ENCODE measurements at regions not wholly inside any gene's neighbourhood (a gene's known extent, or its start where the extent isn't known, plus 50 kb on each side); places are given as distances from the start of the nearest gene placed in this dataset.

DNA sequence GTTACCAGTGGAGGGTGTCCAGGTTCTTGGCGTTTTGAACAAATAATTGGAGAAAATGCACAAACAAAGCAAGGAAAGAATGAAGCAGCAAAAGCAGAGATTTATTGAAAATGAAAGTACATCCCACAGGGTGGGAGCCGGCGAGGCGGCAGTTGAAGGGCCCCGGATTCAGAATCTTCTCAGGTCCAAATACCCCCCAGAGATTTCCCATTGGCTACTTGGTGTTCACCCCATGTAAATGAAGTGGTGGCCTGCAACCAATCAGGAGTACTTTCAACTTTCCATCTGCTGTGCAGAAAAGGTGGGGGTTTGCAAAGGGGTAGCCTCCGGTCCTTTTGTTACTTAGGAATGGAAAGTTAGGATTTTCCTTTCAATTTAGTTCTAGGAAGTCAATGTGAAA is 1447.0 kb downstream of the C4orf33 start:
- TF ChIP-seq, protein P1, sequence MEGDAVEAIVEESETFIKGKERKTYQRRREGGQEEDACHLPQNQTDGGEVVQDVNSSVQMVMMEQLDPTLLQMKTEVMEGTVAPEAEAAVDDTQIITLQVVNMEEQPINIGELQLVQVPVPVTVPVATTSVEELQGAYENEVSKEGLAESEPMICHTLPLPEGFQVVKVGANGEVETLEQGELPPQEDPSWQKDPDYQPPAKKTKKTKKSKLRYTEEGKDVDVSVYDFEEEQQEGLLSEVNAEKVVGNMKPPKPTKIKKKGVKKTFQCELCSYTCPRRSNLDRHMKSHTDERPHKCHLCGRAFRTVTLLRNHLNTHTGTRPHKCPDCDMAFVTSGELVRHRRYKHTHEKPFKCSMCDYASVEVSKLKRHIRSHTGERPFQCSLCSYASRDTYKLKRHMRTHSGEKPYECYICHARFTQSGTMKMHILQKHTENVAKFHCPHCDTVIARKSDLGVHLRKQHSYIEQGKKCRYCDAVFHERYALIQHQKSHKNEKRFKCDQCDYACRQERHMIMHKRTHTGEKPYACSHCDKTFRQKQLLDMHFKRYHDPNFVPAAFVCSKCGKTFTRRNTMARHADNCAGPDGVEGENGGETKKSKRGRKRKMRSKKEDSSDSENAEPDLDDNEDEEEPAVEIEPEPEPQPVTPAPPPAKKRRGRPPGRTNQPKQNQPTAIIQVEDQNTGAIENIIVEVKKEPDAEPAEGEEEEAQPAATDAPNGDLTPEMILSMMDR (conservative IDR thresholded peaks at IDR 0.05; ENCODE audit: low read depth, low read length): no peak
- no peak for TF ChIP-seq MAFK (IDR thresholded peaks at IDR 0.05; ENCODE audit: low read depth, low read length)
- TF ChIP-seq NFE2L2 (IDR thresholded peaks at IDR 0.05; ENCODE audit: low read depth, low read length): no peak
- no peak for TF ChIP-seq POLR2A (IDR thresholded peaks at IDR 0.05; ENCODE audit: low read depth, low read length)
- no peak for TF ChIP-seq FOS (IDR thresholded peaks at IDR 0.05; ENCODE audit: low read depth, low read length)
- no peak for TF ChIP-seq SMC3 (IDR thresholded peaks at IDR 0.05; ENCODE audit: low read depth, low read length)
- TF ChIP-seq BHLHE40 (IDR thresholded peaks at IDR 0.05; ENCODE audit: low read depth, low read length): no peak
- TF ChIP-seq RFX5 (IDR thresholded peaks at IDR 0.05; ENCODE audit: low read depth, low read length): no peak
- no peak for TF ChIP-seq MXI1 (IDR thresholded peaks at IDR 0.05; ENCODE audit: borderline replicate concordance, low read depth, low read length)
- TF ChIP-seq RCOR1 (IDR thresholded peaks at IDR 0.05; ENCODE audit: insufficient replicate concordance, low read length): no peak
- no peak for TF ChIP-seq MAZ (IDR thresholded peaks at IDR 0.05; ENCODE audit: borderline replicate concordance, low read depth, low read length)
- TF ChIP-seq RAD21 (IDR thresholded peaks at IDR 0.05; ENCODE audit: low read length): no peak

All from IMR-90 (cell line).